ENCODE measurements at regions not wholly inside any gene's neighbourhood (a gene's known extent, or its start where the extent isn't known, plus 50 kb on each side); places are given as distances from the start of the nearest gene placed in this dataset.

DNA sequence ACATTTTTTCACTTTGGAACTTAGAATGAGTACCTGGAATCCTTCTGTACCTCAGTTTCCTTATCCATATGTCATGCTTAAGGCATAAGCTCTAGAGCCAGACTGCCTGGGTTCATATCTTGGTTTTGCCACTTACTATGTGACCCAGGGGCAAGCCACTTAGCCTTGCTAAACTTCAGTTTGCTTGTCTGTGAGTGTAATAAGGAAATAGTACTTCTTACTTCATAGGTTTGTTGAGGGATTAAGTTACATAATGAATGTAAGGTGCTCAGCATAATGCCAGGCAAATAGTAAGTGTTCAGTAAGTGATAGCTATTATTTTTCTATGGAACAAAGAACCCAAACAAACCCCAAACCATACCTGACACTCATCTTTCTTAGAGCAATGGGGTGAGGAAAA, 225.1 kb downstream of the BCAT1 start:
- DNase-seq (no peak), ATAC-seq (no peak)
- Histone ChIP-seq H3K27ac (ENCODE audit: low read length) (no peak overlapping the region), H3K9me3 (ENCODE audit: control insufficient read depth, low read length) (no peaks in the 10 kb centered on the region), H3K4me3 (ENCODE audit: low read length) (no peak overlapping the region), H3K4me1 (ENCODE audit: control insufficient read depth, insufficient read depth, low read length) (no peaks in the 10 kb centered on the region), H3K27me3 (ENCODE audit: control insufficient read depth, insufficient read depth) (no peaks in the 10 kb centered on the region)
- intact Hi-C loops (cut with DNase I), result no loop called here

GRCh38 chr12:24721191-24721590, 227.7 kb downstream of the BCAT1 start:
- Histone ChIP-seq H3K4me3 (ENCODE audit: low read length) (no peak overlapping the region), H3K27ac (ENCODE audit: low read length) (no peak overlapping the region), H3K9me3 (ENCODE audit: control insufficient read depth, low read length) (no peaks in the 10 kb centered on the region), H3K4me1 (ENCODE audit: control insufficient read depth, insufficient read depth, low read length) (no peaks in the 10 kb centered on the region), H3K27me3 (ENCODE audit: control insufficient read depth, insufficient read depth) (no peaks in the 10 kb centered on the region)
- ATAC-seq (no peak), DNase-seq (no peak)
- intact Hi-C loops (cut with DNase I), result no loop called here

DNA sequence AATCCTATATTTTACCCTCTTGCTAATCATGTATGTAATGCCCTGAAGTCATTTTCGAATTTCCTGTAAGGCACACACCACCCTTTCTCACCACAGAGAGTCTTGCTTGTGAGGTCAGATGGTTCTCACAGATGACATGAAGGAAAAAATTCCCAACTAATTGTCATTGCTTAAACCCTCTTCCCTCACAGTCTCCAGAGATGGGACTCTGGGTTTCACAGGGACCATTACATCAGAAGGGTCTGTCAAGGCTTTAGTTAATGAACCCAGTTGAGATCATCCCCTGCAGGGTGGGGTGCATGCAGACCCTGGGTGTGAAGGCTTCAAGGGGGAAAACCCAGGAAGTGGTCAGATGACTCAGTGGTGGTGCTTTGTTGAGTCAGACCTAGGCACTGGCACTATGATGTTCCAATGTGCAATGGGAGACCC, 229.6 kb downstream of the BCAT1 start:
- ATAC-seq (no peak), DNase-seq (no peak)
- H3K4me3 ChIP-seq (ENCODE audit: low read length), result no peak overlapping the region
- no peak overlapping the region for H3K27ac ChIP-seq (ENCODE audit: low read length)
- intact Hi-C loops (cut with DNase I), result no loop called here
- no peaks in the 10 kb centered on the region for H3K27me3 ChIP-seq (ENCODE audit: control insufficient read depth, insufficient read depth)
- H3K9me3 ChIP-seq (ENCODE audit: control insufficient read depth, low read length), result no peaks in the 10 kb centered on the region
- 81% methylated on average over 1 of the region's 1 CpG for WGBS
- no peaks in the 10 kb centered on the region for H3K4me1 ChIP-seq (ENCODE audit: control insufficient read depth, insufficient read depth, low read length)

DNA sequence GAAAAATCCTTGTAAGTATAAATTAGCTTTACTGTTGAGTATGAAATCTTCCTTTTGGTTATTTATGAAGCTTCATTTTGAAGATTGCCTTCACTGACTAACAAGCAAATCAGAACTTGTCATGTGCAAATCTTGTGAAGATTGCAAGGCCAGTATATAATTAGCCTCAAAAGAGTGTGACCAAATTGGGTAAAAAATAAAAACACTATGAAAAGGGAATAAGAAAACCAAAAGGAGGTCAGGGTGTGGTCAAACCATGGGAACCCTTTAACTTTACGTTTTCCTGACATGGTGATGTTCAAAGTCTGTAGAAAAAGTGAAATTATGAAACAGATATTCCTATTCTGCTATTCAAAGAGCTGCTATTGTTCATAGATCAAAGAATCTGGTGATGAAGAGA, 230.3 kb downstream of the BCAT1 start:
- Histone ChIP-seq H3K4me3 (ENCODE audit: low read length) (no peak overlapping the region), H3K4me1 (ENCODE audit: control insufficient read depth, insufficient read depth, low read length) (no peaks in the 10 kb centered on the region), H3K9me3 (ENCODE audit: control insufficient read depth, low read length) (no peaks in the 10 kb centered on the region), H3K27me3 (ENCODE audit: control insufficient read depth, insufficient read depth) (no peaks in the 10 kb centered on the region), H3K27ac (ENCODE audit: low read length) (no peak overlapping the region)
- no peak for DNase-seq
- intact Hi-C loops (cut with DNase I), result no loop called here
- ATAC-seq, result no peak
- WGBS, result 0% methylated on average over 1 of the region's 1 CpG

DNA sequence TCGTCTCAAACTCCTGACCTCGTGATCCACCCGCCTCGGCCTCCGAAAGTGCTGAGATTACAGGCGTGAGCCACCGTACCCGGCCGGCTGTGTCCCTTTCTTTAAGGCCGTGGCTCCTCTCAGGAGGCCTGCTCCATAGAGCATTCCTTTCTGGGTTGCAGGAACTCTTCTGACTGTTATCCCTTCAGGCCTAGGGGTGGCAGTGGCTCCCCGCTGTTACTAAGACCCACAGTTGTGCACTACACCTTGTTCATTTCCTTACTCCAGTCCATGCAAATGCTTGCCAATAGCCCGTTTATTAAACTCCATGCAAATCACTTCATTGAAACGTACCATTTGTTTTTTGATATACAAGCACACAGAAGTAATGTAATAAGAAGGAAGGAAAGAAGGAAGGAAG, 234.7 kb downstream of the BCAT1 start:
- Histone ChIP-seq H3K27ac (ENCODE audit: low read length) (no peak overlapping the region), H3K4me3 (ENCODE audit: low read length) (no peak overlapping the region), H3K27me3 (ENCODE audit: control insufficient read depth, insufficient read depth) (no peaks in the 10 kb centered on the region), H3K4me1 (ENCODE audit: control insufficient read depth, insufficient read depth, low read length) (no peaks in the 10 kb centered on the region), H3K9me3 (ENCODE audit: control insufficient read depth, low read length) (no peaks in the 10 kb centered on the region)
- 94% methylated on average over 13 of the region's 13 CpGs for WGBS
- DNase-seq (no peak), ATAC-seq (no peak)
- intact Hi-C loops (cut with DNase I), result no loop called here

- 90% methylated on average over 6 of the region's 6 CpGs for WGBS
- no peak overlapping the region for H3K4me3 ChIP-seq (ENCODE audit: low read length)
- H3K27me3 ChIP-seq (ENCODE audit: control insufficient read depth, insufficient read depth), result no peaks in the 10 kb centered on the region
- intact Hi-C loops (cut with DNase I), result no loop called here
- H3K4me1 ChIP-seq (ENCODE audit: control insufficient read depth, insufficient read depth, low read length), result no peaks in the 10 kb centered on the region
- ATAC-seq (no peak), DNase-seq (no peak)
- H3K27ac ChIP-seq (ENCODE audit: low read length), result no peak overlapping the region
- H3K9me3 ChIP-seq (ENCODE audit: control insufficient read depth, low read length), result no peaks in the 10 kb centered on the region
These were observed 237.6 kb downstream of the BCAT1 start for GRCh38 chr12:24711056-24712008.

DNA sequence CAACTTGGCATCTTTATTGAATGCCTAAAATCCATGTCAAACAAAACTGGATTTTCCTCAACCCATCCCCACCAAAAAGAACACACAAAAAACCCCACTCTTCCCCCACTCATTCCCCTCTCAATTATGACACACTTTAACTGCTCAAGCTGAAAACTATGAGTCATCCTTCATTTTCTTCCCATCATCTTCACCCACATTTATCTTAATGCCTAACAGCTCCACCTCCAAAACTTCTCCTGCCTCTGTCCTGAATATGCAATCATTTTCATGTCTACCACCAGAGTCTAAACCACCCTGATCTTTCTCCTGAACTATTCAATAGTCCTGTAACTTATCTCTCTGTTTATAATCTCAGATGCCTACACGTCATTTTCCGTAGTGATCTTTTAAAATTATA, 239.7 kb downstream of the BCAT1 start:
- 80% methylated on average over 2 of the region's 2 CpGs for whole genome bisulfite sequencing
- Histone ChIP-seq H3K27ac (ENCODE audit: low read length) (no peak overlapping the region), H3K9me3 (ENCODE audit: control insufficient read depth, low read length) (no peaks in the 10 kb centered on the region), H3K27me3 (ENCODE audit: control insufficient read depth, insufficient read depth) (no peaks in the 10 kb centered on the region), H3K4me3 (ENCODE audit: low read length) (no peak overlapping the region), H3K4me1 (ENCODE audit: control insufficient read depth, insufficient read depth, low read length) (no peaks in the 10 kb centered on the region)
- ATAC-seq (no peak), DNase-seq (no peak)
- intact Hi-C loops (cut with DNase I), result no loop called here

DNA sequence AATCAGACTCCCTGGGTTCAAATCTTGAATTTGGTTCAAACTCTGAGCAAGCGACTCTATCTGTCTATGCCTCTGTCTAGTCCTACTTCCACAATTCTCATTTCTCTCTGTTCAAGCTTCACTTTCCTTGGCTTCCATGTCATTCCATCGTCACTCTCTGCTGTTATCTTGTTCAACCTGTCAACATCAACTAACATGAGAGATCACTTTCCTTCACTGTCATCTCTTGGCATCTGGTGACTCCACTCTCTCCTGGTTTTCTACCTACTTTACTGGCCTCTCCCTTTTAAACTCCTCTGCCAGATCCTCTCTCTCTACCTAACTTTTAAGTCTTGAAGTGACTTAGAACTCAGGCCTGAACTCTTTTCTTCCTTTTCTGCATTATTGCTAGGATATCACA, 240.2 kb downstream of the BCAT1 start:
- DNase-seq (no peak), ATAC-seq (no peak)
- H3K27ac ChIP-seq (ENCODE audit: low read length), result no peak overlapping the region
- WGBS, result 48% methylated on average over 2 of the region's 2 CpGs
- H3K4me1 ChIP-seq (ENCODE audit: control insufficient read depth, insufficient read depth, low read length), result no peaks in the 10 kb centered on the region
- H3K27me3 ChIP-seq (ENCODE audit: control insufficient read depth, insufficient read depth), result no peaks in the 10 kb centered on the region
- H3K4me3 ChIP-seq (ENCODE audit: low read length), result no peak overlapping the region
- no peaks in the 10 kb centered on the region for H3K9me3 ChIP-seq (ENCODE audit: control insufficient read depth, low read length)
- intact Hi-C loops (cut with DNase I), result no loop called here

GRCh38 chr12:24708043-24708442, 240.9 kb downstream of the BCAT1 start:
- 35% methylated on average over 1 of the region's 1 CpG for WGBS
- H3K4me3 ChIP-seq (ENCODE audit: low read length), result no peak overlapping the region
- DNase-seq (no peak), ATAC-seq (no peak)
- no peaks in the 10 kb centered on the region for H3K9me3 ChIP-seq (ENCODE audit: control insufficient read depth, low read length)
- intact Hi-C loops (cut with DNase I), result no loop called here
- H3K27ac ChIP-seq (ENCODE audit: low read length), result no peak overlapping the region
- H3K4me1 ChIP-seq (ENCODE audit: control insufficient read depth, insufficient read depth, low read length), result no peaks in the 10 kb centered on the region
- H3K27me3 ChIP-seq (ENCODE audit: control insufficient read depth, insufficient read depth), result no peaks in the 10 kb centered on the region

GRCh38 chr12:24707334-24707733, 241.6 kb downstream of the BCAT1 start:
- Histone ChIP-seq H3K27me3 (ENCODE audit: control insufficient read depth, insufficient read depth) (no peaks in the 10 kb centered on the region), H3K4me1 (ENCODE audit: control insufficient read depth, insufficient read depth, low read length) (no peaks in the 10 kb centered on the region), H3K4me3 (ENCODE audit: low read length) (no peak overlapping the region), H3K27ac (ENCODE audit: low read length) (no peak overlapping the region), H3K9me3 (ENCODE audit: control insufficient read depth, low read length) (no peaks in the 10 kb centered on the region)
- DNase-seq (no peak), ATAC-seq (no peak)
- whole genome bisulfite sequencing, result 70% methylated on average over 1 of the region's 1 CpG
- intact Hi-C loops (cut with DNase I), result no loop called here

- DNase-seq (no peak), ATAC-seq (no peak)
- WGBS, result 23% methylated on average over 4 of the region's 4 CpGs
- Histone ChIP-seq H3K4me3 (ENCODE audit: low read length) (no peak overlapping the region), H3K27ac (ENCODE audit: low read length) (no peak overlapping the region), H3K27me3 (ENCODE audit: control insufficient read depth, insufficient read depth) (no peaks in the 10 kb centered on the region), H3K9me3 (ENCODE audit: control insufficient read depth, low read length) (no peaks in the 10 kb centered on the region), H3K4me1 (ENCODE audit: control insufficient read depth, insufficient read depth, low read length) (no peaks in the 10 kb centered on the region)
- intact Hi-C loops (cut with DNase I), result no loop called here
These were observed 243.1 kb downstream of the BCAT1 start for GRCh38 chr12:24705741-24706358.
